ENCODE measurements at regions not wholly inside any gene's neighbourhood (a gene's known extent, or its start where the extent isn't known, plus 50 kb on each side); places are given as distances from the start of the nearest gene placed in this dataset.

GRCh38 chr4:181949704-181950312 lies 293.4 kb upstream of the TENM3 start:
- TF ChIP-seq EZH2 (IDR thresholded peaks at IDR 0.05; ENCODE audit: insufficient read depth, low read length) (no peak), CTCF (IDR thresholded peaks at IDR 0.05; ENCODE audit: insufficient read depth, low read depth, low read length) (no peak)
